ENCODE measurements at regions not wholly inside any gene's neighbourhood (a gene's known extent, or its start where the extent isn't known, plus 50 kb on each side); places are given as distances from the start of the nearest gene placed in this dataset.
"Not testable (repeated sequence)": the region's sequence is repeated elsewhere in the genome, so short reads cannot be mapped to it uniquely, and the experiment has no call there.

- DNase-seq (ENCODE audit: low read depth in 2 of 2) = no peak
Observed at GRCh38 chr2:47964277-47964676, 58.0 kb upstream of the FBXO11 start.

- DNase-seq (ENCODE audit: low read depth in 2 of 2) = no peak
Observed at GRCh38 chr2:47964722-47965434, 58.6 kb upstream of the FBXO11 start.

GRCh38 chr2:47976728-47977127 lies 70.4 kb upstream of the FBXO11 start:
- DNase-seq (ENCODE audit: low read depth in 2 of 2) = not testable (repeated sequence)

- DNase-seq (ENCODE audit: low read depth in 2 of 2) = no peak
Observed at GRCh38 chr2:47984041-47984440, 77.7 kb upstream of the FBXO11 start.

GRCh38 chr2:47990503-47990902 lies 84.2 kb upstream of the FBXO11 start:
- DNase-seq (ENCODE audit: low read depth in 2 of 2) = no peak

GRCh38 chr2:47992671-47993070 lies 86.4 kb upstream of the FBXO11 start:
- DNase-seq (ENCODE audit: low read depth in 2 of 2) = no peak

- DNase-seq (ENCODE audit: low read depth in 2 of 2) = no peak
Observed at GRCh38 chr2:47996808-47997207, 90.5 kb upstream of the FBXO11 start.

GRCh38 chr2:47999512-47999911 lies 93.2 kb upstream of the FBXO11 start:
- DNase-seq (ENCODE audit: low read depth in 2 of 2) = no peak

- DNase-seq (ENCODE audit: low read depth in 2 of 2) = no peak
Observed at GRCh38 chr2:48001498-48001897, 95.2 kb upstream of the FBXO11 start.

- DNase-seq (ENCODE audit: low read depth in 2 of 2) = no peak
Observed at GRCh38 chr2:48006094-48006493, 99.8 kb upstream of the FBXO11 start.

GRCh38 chr2:48007699-48008268 lies 101.5 kb upstream of the FBXO11 start:
- no peak for DNase-seq (ENCODE audit: low read depth in 2 of 2)

GRCh38 chr2:48009256-48009655 lies 103.0 kb upstream of the FBXO11 start:
- DNase-seq (ENCODE audit: low read depth in 2 of 2) = no peak

GRCh38 chr2:48015421-48015820 lies 109.1 kb upstream of the FBXO11 start:
- no peak for DNase-seq (ENCODE audit: low read depth in 2 of 2)

- no peak for DNase-seq (ENCODE audit: low read depth in 2 of 2)
Observed at GRCh38 chr2:48016225-48017019, 110.1 kb upstream of the FBXO11 start.

GRCh38 chr2:48017136-48017535 lies 110.8 kb upstream of the FBXO11 start:
- DNase-seq (ENCODE audit: low read depth in 2 of 2) = no peak

- no peak for DNase-seq (ENCODE audit: low read depth in 2 of 2)
Observed at GRCh38 chr2:48018480-48018879, 112.2 kb upstream of the FBXO11 start.

- DNase-seq (ENCODE audit: low read depth in 2 of 2) = no peak
Observed at GRCh38 chr2:48026865-48027264, 120.6 kb upstream of the FBXO11 start.

GRCh38 chr2:48032765-48033164 lies 126.5 kb upstream of the FBXO11 start:
- no peak for DNase-seq (ENCODE audit: low read depth in 2 of 2)

- DNase-seq (ENCODE audit: low read depth in 2 of 2) = no peak
Observed at GRCh38 chr2:48034295-48034694, 128.0 kb upstream of the FBXO11 start.

GRCh38 chr2:48036312-48036711 lies 130.0 kb upstream of the FBXO11 start:
- DNase-seq (ENCODE audit: low read depth in 2 of 2) = no peak

GRCh38 chr2:48039209-48039990 lies 133.1 kb upstream of the FBXO11 start:
- DNase-seq (ENCODE audit: low read depth in 2 of 2) = no peak

GRCh38 chr2:48043131-48043700 lies 136.9 kb upstream of the FBXO11 start:
- no peak for DNase-seq (ENCODE audit: low read depth in 2 of 2)

Measured in stimulated activated CD4-positive, alpha-beta T cell treated with anti-CD3 and anti-CD28 coated beads, Interleukin-15, amount 100 ng/mL, for 48 hours (primary cell).